ENCODE measurements at regions not wholly inside any gene's neighbourhood (a gene's known extent, or its start where the extent isn't known, plus 50 kb on each side); places are given as distances from the start of the nearest gene placed in this dataset.

DNA sequence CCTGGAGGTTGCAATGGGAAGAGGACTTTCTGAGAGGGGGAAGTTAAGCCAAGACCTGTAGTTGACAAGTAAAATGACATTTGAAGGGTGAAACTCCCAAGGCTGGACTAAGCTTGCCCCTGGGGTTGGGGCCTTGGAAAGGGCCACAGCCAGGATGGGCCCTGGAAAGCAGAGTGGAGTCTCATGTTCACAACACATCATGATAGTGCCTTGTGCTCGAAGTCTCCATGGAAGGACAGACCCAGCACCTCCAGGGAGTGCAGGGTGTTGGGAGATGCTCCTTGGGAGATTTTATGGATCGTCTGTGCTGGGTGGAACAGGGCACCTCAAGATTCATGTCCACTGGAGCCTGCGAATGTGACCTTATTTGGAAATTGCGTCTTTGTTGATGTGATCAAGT lies 55.6 kb upstream of the ACTRT2 start (continued):
- TF ChIP-seq, protein P1, sequence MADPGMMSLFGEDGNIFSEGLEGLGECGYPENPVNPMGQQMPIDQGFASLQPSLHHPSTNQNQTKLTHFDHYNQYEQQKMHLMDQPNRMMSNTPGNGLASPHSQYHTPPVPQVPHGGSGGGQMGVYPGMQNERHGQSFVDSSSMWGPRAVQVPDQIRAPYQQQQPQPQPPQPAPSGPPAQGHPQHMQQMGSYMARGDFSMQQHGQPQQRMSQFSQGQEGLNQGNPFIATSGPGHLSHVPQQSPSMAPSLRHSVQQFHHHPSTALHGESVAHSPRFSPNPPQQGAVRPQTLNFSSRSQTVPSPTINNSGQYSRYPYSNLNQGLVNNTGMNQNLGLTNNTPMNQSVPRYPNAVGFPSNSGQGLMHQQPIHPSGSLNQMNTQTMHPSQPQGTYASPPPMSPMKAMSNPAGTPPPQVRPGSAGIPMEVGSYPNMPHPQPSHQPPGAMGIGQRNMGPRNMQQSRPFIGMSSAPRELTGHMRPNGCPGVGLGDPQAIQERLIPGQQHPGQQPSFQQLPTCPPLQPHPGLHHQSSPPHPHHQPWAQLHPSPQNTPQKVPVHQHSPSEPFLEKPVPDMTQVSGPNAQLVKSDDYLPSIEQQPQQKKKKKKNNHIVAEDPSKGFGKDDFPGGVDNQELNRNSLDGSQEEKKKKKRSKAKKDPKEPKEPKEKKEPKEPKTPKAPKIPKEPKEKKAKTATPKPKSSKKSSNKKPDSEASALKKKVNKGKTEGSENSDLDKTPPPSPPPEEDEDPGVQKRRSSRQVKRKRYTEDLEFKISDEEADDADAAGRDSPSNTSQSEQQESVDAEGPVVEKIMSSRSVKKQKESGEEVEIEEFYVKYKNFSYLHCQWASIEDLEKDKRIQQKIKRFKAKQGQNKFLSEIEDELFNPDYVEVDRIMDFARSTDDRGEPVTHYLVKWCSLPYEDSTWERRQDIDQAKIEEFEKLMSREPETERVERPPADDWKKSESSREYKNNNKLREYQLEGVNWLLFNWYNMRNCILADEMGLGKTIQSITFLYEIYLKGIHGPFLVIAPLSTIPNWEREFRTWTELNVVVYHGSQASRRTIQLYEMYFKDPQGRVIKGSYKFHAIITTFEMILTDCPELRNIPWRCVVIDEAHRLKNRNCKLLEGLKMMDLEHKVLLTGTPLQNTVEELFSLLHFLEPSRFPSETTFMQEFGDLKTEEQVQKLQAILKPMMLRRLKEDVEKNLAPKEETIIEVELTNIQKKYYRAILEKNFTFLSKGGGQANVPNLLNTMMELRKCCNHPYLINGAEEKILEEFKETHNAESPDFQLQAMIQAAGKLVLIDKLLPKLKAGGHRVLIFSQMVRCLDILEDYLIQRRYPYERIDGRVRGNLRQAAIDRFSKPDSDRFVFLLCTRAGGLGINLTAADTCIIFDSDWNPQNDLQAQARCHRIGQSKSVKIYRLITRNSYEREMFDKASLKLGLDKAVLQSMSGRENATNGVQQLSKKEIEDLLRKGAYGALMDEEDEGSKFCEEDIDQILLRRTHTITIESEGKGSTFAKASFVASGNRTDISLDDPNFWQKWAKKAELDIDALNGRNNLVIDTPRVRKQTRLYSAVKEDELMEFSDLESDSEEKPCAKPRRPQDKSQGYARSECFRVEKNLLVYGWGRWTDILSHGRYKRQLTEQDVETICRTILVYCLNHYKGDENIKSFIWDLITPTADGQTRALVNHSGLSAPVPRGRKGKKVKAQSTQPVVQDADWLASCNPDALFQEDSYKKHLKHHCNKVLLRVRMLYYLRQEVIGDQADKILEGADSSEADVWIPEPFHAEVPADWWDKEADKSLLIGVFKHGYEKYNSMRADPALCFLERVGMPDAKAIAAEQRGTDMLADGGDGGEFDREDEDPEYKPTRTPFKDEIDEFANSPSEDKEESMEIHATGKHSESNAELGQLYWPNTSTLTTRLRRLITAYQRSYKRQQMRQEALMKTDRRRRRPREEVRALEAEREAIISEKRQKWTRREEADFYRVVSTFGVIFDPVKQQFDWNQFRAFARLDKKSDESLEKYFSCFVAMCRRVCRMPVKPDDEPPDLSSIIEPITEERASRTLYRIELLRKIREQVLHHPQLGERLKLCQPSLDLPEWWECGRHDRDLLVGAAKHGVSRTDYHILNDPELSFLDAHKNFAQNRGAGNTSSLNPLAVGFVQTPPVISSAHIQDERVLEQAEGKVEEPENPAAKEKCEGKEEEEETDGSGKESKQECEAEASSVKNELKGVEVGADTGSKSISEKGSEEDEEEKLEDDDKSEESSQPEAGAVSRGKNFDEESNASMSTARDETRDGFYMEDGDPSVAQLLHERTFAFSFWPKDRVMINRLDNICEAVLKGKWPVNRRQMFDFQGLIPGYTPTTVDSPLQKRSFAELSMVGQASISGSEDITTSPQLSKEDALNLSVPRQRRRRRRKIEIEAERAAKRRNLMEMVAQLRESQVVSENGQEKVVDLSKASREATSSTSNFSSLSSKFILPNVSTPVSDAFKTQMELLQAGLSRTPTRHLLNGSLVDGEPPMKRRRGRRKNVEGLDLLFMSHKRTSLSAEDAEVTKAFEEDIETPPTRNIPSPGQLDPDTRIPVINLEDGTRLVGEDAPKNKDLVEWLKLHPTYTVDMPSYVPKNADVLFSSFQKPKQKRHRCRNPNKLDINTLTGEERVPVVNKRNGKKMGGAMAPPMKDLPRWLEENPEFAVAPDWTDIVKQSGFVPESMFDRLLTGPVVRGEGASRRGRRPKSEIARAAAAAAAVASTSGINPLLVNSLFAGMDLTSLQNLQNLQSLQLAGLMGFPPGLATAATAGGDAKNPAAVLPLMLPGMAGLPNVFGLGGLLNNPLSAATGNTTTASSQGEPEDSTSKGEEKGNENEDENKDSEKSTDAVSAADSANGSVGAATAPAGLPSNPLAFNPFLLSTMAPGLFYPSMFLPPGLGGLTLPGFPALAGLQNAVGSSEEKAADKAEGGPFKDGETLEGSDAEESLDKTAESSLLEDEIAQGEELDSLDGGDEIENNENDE (IDR thresholded peaks at IDR 0.05; ENCODE audit: insufficient replicate concordance, low read length): no peak
